GM19468 (cell line): ENCODE measurements at regions not wholly inside any gene's neighbourhood (a gene's known extent, or its start where the extent isn't known, plus 50 kb on each side); places are given as distances from the start of the nearest gene placed in this dataset.

Experiments
- ATAC-seq: cut with Tn5 transposase; IDR thresholded peaks from one replicate; pipeline ENCODE4 v1.9.1; 2021; ENCODE audit warnings: mild to moderate bottlenecking, moderate library complexity, moderate number of reproducible peaks; ENCODE audit not compliant: unreplicated experiment; ENCODE audit errors: extremely low read depth

- no peak for ATAC-seq
These were observed 306.5 kb upstream of the WWC1 start for GRCh38 chr5:167984951-167985350.

- no peak for ATAC-seq
These were observed 306.1 kb upstream of the WWC1 start for GRCh38 chr5:167985373-167985772.

- ATAC-seq, result no peak
These were observed 303.8 kb upstream of the WWC1 start for GRCh38 chr5:167987490-167988280.

- no peak for ATAC-seq
These were observed 298.6 kb upstream of the WWC1 start for GRCh38 chr5:167992868-167993267.

- no peak for ATAC-seq
These were observed 297.7 kb upstream of the WWC1 start for GRCh38 chr5:167993771-167994170.

GRCh38 chr5:167995844-167996425 is 295.5 kb upstream of the WWC1 start:
- ATAC-seq, result no peak

- no peak for ATAC-seq
These were observed 293.2 kb upstream of the WWC1 start for GRCh38 chr5:167998148-167998767.

GRCh38 chr5:167999182-167999581 is 292.3 kb upstream of the WWC1 start:
- no peak for ATAC-seq

GRCh38 chr5:168001318-168001717 is 290.1 kb upstream of the WWC1 start:
- no peak for ATAC-seq

- ATAC-seq, result no peak
These were observed 289.3 kb upstream of the WWC1 start for GRCh38 chr5:168002116-168002515.

GRCh38 chr5:168005093-168005492 is 286.4 kb upstream of the WWC1 start:
- ATAC-seq, result no peak

- ATAC-seq, result no peak
These were observed 285.5 kb upstream of the WWC1 start for GRCh38 chr5:168005936-168006335.

GRCh38 chr5:168006456-168007130 is 284.9 kb upstream of the WWC1 start:
- ATAC-seq, result no peak

GRCh38 chr5:168007286-168007685 is 284.2 kb upstream of the WWC1 start:
- no peak for ATAC-seq

GRCh38 chr5:168008555-168008954 is 282.9 kb upstream of the WWC1 start:
- no peak for ATAC-seq

- no peak for ATAC-seq
These were observed 280.3 kb upstream of the WWC1 start for GRCh38 chr5:168011096-168011495.

- no peak for ATAC-seq
These were observed 279.4 kb upstream of the WWC1 start for GRCh38 chr5:168012006-168012405.

GRCh38 chr5:168013546-168013945 is 277.9 kb upstream of the WWC1 start:
- ATAC-seq, result no peak

- no peak for ATAC-seq
These were observed 276.9 kb upstream of the WWC1 start for GRCh38 chr5:168014433-168015123.

- ATAC-seq, result no peak
These were observed 275.9 kb upstream of the WWC1 start for GRCh38 chr5:168015506-168015905.
